Body of pancreas (tissue), 4 donors: ENCODE measurements at regions not wholly inside any gene's neighbourhood (a gene's known extent, or its start where the extent isn't known, plus 50 kb on each side); places are given as distances from the start of the nearest gene placed in this dataset.

Experiments
- POLR2A ChIP-seq, 3 donors: fragments of 450-650 bp; IDR thresholded peaks; one replicate each; pipeline ENCODE4 v1.6.1; 2016; ENCODE audit warnings: antibody characterized with exemption in 3 of 3, mild to moderate bottlenecking in 2 of 3
- TF ChIP-seq, protein P1 (sequence below), 7 experiments: fragments of 450-650 bp in 4 of 7; fragments of 200-600 bp in 3 of 7; sonication (generic) in 3 of 7; IDR thresholded peaks; one replicate each; pipeline ENCODE4 v1.5.1; 2016 to 2019; ENCODE audit warnings: antibody characterized with exemption in 7 of 7

DNA sequence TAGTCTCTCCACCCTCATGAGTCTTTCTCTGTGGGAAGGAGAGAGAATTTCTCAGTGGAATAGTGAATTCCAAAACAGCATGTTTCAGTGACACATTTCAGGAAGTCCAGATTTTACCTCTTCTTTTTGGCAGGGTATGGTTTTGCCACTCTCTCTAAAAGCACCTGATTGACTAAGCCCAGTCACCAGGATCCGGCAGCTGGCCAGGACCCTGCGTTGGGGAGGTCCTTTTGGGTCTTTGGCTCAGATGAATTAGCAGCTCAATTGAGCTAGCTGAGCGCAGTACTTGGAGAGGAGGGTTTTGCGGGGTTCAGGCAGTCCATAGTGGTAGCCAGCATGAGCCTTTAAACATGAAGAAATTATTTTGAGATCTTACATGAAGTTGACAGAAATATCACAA, 548.2 kb downstream of the PDCD6IP start:
- TF ChIP-seq, protein P1, sequence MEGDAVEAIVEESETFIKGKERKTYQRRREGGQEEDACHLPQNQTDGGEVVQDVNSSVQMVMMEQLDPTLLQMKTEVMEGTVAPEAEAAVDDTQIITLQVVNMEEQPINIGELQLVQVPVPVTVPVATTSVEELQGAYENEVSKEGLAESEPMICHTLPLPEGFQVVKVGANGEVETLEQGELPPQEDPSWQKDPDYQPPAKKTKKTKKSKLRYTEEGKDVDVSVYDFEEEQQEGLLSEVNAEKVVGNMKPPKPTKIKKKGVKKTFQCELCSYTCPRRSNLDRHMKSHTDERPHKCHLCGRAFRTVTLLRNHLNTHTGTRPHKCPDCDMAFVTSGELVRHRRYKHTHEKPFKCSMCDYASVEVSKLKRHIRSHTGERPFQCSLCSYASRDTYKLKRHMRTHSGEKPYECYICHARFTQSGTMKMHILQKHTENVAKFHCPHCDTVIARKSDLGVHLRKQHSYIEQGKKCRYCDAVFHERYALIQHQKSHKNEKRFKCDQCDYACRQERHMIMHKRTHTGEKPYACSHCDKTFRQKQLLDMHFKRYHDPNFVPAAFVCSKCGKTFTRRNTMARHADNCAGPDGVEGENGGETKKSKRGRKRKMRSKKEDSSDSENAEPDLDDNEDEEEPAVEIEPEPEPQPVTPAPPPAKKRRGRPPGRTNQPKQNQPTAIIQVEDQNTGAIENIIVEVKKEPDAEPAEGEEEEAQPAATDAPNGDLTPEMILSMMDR (IDR thresholded peaks at IDR 0.05), result no peak
- TF ChIP-seq POLR2A (IDR thresholded peaks at IDR 0.05), result no peak
